Erythroblast (primary cell): ENCODE measurements at regions not wholly inside any gene's neighbourhood (a gene's known extent, or its start where the extent isn't known, plus 50 kb on each side); places are given as distances from the start of the nearest gene placed in this dataset.

Experiments used
- DNase-seq, 2 experiments: peaks; one replicate each; lab custom pipeline; 2025; lab: John Stamatoyannopoulos, UW
- GATA1 ChIP-seq: IDR thresholded peaks from 2 replicates; pipeline ENCODE4 v1.6.1; 2011; ENCODE audit warnings: low read depth, mild to moderate bottlenecking, control low read depth, low read length, moderate library complexity
- POLR2A ChIP-seq: IDR thresholded peaks from 2 replicates; pipeline ENCODE4 v1.6.1; 2011; ENCODE audit warnings: mild to moderate bottlenecking, low read length

GRCh38 chr4:97159625-97160024 is 983.7 kb downstream of the STPG2 start:
- no peak for TF ChIP-seq POLR2A
- no peak for TF ChIP-seq GATA1
- no peak for DNase-seq

GRCh38 chr4:97185233-97185632 is 958.0 kb downstream of the STPG2 start:
- DNase-seq = no peak
- TF ChIP-seq POLR2A (no peak), GATA1 (no peak)

GRCh38 chr4:97197106-97197505 is 946.2 kb downstream of the STPG2 start:
- no peak for DNase-seq
- TF ChIP-seq POLR2A (no peak), GATA1 (no peak)

- TF ChIP-seq GATA1 (no peak), POLR2A (no peak)
- no peak for DNase-seq
These were observed 934.5 kb downstream of the STPG2 start for GRCh38 chr4:97208749-97209148.

- TF ChIP-seq POLR2A = no peak
- no peak for TF ChIP-seq GATA1
- DNase-seq = no peak
These were observed 927.8 kb downstream of the STPG2 start for GRCh38 chr4:97215409-97215941.

GRCh38 chr4:97216046-97216445 is 927.2 kb downstream of the STPG2 start:
- TF ChIP-seq GATA1 (no peak), POLR2A (no peak)
- DNase-seq = no peak

GRCh38 chr4:97235521-97235920 is 907.8 kb downstream of the STPG2 start:
- TF ChIP-seq POLR2A (no peak), GATA1 (no peak)
- no peak for DNase-seq

GRCh38 chr4:97238956-97239666 is 904.2 kb downstream of the STPG2 start:
- DNase-seq = no peak
- TF ChIP-seq POLR2A = no peak
- no peak for TF ChIP-seq GATA1

- TF ChIP-seq POLR2A (no peak), GATA1 (no peak)
- no peak for DNase-seq
These were observed 903.6 kb downstream of the STPG2 start for GRCh38 chr4:97239667-97239997.

- no peak for DNase-seq
- no peak for TF ChIP-seq GATA1
- TF ChIP-seq POLR2A = no peak
These were observed 890.6 kb downstream of the STPG2 start for GRCh38 chr4:97252615-97253154.

GRCh38 chr4:97262769-97263168 is 880.5 kb downstream of the STPG2 start:
- DNase-seq = no peak
- TF ChIP-seq GATA1 = no peak
- TF ChIP-seq POLR2A = no peak

- TF ChIP-seq POLR2A (no peak), GATA1 (no peak)
- no peak for DNase-seq
These were observed 873.2 kb downstream of the STPG2 start for GRCh38 chr4:97270051-97270450.

- DNase-seq = no peak
- TF ChIP-seq POLR2A (no peak), GATA1 (no peak)
These were observed 863.9 kb downstream of the STPG2 start for GRCh38 chr4:97279391-97279790.

GRCh38 chr4:97300561-97300960 is 842.7 kb downstream of the STPG2 start:
- no peak for DNase-seq
- TF ChIP-seq POLR2A (no peak), GATA1 (no peak)

- no peak for DNase-seq
- TF ChIP-seq POLR2A (no peak), GATA1 (no peak)
These were observed 837.9 kb downstream of the STPG2 start for GRCh38 chr4:97305351-97305750.
